ELF-1 (cell line): ENCODE measurements at regions not wholly inside any gene's neighbourhood (a gene's known extent, or its start where the extent isn't known, plus 50 kb on each side); places are given as distances from the start of the nearest gene placed in this dataset.

Experiments
- DNase-seq: peaks from one replicate; pipeline ENCODE4 v3.0.0-alpha.2; 2016; ENCODE audit warnings: low read depth, low spot score

DNA sequence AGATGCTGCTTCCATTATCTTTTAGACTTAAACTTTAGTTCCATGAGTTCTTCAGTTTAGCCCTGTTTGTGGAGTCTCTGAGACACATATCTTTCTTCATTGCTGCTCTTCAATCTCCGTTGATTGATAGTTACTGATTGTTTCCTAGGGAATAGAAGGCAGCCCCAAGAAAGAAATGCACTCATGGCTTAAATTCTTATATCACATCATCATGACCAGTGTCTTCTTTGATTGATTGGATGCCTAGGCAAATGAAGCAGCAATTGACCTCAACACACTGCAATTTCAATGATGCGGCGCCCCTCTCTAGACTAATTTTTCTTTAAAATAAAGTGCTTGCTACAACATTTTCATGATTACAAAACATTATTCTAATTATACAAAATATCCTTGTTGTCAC, 576.5 kb upstream of the VSTM2A start:
- DNase-seq, result no peak

DNA sequence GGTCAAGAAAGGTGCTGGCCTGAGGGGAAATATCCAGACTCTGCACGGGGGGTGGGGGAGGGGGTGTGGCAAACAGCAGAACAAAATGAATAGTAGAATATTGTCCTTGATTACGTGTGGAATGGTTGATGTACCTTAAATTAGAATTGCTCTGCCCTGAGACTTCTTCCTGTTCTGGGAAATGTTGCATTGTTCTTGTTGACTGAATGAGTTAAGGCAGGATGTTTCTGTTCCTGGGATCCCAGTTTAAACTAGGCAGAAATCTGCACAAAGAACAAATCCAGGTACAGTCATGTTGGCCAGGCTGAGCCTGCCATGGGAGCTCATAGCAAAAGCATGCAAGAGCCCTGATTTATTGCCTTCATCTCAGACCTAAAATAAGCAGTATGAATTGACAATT, 558.7 kb upstream of the VSTM2A start:
- no peak for DNase-seq

DNA sequence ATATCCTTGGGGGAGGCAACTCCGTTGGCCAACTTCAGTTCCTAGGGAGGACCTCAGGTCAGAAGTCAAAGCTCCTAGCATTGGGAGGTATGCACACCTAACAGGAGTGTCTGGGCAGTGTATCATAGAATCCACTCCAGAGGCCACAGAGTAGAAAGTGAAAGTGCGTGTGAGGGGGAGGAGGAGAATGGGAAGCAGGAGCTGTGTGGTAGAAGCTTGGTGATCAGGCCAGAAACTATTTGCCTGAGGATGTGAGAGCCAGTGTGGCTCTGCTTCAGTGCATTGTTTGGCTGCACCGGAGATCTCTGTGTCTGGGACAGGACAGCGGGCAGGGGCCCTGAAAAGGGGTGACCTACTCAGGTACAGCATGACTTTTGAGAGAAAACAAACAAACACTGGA, 557.4 kb upstream of the VSTM2A start:
- DNase-seq, result peak; percentile 15

DNA sequence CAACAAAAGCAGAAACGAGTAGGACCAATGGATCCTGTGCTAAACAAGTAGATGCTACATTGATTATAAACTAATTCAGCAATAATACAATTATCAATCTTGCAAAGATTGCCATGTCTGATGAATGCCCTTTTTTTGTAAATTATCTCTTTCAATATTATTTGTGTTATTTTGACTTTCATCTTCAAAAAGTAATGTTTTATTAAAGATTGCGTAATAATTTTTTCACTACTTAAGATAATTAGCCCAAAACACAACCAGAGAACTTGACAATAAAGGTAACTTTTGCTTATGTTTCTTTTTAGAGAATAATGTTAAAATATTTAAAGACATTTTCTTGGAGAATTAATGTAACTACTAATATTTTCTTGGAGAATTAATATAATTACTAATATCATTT, 553.8 kb upstream of the VSTM2A start:
- no peak for DNase-seq

DNA sequence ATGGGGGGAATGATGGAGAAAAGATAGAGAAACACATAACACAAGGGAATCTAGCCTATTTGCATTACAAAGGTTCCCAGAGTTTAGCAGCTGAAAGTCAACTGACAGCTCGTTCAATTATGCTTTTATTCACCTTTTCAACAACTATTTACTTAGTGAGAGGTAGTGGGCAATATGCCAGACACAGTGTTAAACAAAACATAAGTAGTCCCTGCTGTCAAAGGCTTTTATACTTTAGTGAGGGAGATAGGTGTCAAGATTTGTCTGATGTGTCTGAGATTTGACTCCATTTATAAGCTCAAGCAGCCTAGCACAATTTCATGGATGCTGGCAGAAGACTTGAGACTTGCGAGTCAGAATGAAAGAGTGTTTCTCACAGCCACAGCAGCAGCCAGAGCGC, 549.0 kb upstream of the VSTM2A start:
- DNase-seq, result no peak

DNA sequence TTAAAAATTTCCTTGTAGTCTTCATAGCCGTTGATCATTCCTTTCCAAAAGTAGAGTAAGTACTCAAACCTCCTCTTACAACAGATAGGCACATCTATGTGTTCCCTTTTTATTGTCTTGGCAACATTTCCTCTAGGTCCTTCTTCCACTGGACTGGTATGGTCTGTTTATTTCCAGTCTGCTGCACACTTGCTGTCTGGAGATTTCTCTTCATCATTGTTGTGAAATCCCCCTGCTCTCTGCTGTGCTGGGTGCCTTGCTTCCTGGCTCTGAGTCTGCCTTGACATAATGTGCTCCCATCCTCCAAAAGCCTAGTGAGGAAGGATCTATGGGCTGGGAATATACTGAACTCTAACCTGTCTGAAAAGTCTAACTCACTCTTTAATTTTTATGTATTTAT, 545.3 kb upstream of the VSTM2A start:
- DNase-seq, result no peak

DNA sequence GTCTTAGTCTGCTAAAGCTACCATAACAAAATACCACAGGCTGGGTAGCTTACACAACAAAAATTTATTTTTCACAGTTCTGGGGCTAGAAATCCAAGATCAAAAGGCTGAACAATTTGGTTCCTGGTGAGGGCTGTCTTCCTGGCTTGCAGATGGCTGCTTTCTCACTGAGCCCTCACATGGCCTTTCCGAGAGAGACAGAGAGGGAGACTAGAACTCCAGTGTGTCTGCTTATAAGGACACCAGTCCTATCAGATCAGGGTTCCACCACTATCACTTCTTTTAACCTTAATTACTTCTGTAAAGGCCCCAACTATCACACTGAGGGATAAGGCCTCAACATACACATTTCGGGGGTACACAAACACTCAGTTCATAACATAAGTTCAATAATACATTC, 527.4 kb upstream of the VSTM2A start:
- DNase-seq, result peak; percentile 10

DNA sequence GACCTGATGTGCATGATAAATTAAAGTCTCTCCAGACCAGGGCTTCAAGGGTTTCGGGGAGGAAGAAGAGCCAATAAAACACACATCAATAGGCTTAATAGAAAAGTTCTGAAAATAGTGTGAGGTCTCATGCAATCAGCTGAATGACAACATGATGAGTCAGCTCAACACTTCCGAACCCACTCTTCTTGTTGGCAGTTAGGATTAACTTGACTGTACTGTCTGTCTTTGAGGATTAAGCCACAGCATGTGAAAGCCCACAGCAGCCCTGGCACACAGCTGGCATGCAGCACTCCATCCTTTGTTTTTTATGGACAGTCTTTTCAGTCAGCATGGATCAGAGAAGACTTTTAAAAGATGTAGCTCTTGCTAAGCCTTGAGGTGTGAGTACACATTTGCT, 526.9 kb upstream of the VSTM2A start:
- peak; percentile 27 for DNase-seq

DNA sequence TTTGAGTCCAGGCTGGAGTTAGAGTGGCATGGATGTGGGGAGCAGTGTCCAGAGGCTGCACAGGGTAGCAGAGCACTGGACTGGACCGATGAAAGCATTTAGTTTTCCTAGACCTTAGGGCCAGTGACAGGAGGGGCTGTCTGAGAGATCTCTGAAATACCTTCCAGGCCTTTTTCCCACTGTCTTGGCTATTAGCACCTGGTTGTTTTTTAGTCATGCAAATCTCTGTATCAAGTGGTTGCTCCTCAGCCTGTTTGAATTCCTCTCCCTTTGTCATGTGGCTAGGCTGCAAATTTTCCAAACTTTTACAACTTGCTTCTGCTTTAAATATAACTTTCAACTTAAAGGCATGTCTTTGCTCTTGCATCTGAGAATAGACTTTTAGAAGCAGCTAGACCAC, 504.3 kb upstream of the VSTM2A start:
- peak; percentile 60 for DNase-seq

DNA sequence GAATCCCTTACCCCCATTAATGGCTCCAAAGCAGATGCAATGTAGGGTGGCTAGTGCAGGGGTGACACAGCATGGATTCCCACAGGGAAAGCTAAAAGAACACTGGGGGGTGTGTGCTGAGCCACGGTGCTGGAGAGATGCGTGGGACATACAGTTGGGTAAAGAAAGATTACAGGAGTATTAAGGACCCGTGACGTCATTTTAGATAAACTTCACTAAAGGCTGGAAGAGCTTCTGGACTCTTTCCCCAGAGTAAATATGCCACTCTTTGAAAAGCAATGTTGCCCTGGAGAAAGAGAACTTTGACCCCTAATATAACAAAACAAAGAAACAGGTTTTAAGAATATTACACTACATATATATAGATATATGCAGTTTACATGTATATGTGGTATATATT, 481.5 kb upstream of the VSTM2A start:
- DNase-seq, result no peak

DNA sequence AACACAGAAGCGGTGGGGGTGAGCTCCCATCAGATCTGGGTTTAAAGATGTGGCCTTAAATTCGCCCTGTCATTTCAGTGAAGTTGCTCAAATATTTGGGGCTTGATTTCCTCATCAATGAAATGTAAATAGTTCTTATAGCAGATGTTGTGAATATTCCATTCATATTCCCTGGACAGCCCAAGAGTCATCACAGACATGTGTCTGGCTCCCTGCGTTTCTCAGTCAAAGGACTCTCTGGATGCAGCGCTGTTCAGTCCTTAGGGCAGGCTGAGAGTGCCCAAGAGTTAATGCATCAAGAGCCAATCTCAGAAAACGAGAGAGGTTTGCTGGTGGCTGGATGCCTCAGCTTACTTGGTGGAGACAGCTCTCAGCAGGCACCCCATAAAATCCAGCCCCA, 475.5 kb upstream of the VSTM2A start:
- no peak for DNase-seq

DNA sequence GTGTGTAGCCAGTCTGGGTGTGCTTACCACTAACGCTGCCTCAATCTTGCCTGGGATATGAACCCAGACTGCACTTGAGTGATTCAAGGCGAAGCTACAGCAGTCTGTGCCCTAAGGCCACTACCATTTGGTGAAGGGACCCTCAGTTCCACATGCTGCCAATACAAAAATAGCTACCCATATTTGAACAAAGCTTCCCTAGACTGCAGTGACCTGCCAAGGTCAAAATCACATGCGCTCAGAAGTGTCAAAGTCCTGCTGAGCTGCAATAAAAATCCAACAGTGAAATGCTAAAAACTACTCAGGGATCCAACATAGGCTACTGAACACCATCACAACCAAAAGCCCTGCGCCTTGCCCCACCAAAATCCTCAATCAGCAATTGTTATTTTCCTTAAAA, 472.3 kb upstream of the VSTM2A start:
- no peak for DNase-seq

DNA sequence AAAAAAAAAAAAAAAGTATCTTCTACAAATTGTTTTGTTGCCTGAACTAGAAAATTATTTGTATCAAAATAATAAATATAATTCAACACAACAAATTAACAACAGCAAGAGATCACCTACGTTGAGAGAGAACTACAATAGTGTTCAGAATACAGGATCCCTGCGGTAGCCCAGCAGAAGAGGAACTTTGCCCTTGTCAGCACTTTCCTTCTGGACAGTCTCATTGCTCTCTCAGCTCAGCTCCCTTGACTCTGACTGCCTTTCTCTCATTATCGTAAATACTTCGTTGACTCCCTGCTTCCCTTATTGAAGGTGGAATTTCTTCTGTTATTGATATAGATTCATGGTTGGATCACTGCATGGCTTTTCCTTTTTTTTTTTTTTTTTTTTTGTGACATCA, 469.5 kb upstream of the VSTM2A start:
- DNase-seq, result no peak

DNA sequence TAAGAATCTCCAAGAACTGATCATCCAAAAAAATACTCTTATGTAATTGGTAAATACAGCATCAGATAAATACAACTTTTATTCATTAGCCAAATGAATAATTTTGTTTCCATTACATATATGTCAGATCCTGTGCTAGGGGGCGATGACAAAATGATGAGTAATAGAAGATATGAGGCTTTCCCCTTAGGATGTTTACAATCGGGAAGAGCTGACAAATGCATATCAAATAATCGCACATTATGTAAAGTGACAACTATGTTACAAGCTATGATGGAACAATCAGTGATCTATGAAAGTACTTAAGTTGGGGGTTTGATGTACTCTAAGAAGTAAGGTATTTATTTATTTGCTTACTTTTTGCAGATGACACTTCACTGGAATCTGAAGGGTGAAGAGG, 465.6 kb upstream of the VSTM2A start:
- DNase-seq, result no peak

DNA sequence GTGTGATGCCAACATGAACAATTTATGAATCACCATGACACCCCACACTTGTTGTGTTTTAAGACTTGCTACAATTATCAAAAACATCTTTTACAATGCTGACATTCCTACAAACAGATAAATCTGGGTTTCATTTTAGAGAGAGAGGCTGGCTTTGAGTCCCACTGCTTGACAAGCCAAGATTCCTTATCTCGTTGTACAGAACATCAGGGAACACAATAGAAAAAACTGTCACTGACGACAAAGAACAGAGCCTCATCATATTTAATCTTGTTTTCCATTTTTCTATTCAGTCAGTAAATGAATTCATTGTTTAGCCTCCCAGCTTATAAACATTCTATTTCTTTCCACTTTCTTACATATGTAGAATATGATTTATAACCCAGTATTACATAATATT, 461.6 kb upstream of the VSTM2A start:
- no peak for DNase-seq

DNA sequence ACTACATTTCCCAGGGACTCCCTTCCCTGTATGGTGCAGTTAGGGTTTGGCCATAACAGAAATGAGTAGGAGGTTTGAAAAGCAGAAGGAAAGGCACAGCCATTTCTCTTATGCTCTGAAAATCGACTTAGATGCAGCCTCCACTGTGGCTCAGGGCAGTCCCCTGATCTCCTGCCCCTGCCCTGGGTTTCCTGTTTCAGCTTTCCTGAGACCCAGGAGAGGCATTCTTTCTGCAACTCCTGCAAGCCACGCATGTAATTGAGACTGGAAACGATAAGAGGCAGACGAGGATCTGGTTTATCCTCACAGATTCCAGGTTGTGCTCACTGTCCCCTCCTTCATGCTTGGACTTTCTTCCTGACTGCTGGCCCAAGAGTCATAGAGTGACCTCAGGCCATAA, 461.2 kb upstream of the VSTM2A start:
- DNase-seq, result no peak

DNA sequence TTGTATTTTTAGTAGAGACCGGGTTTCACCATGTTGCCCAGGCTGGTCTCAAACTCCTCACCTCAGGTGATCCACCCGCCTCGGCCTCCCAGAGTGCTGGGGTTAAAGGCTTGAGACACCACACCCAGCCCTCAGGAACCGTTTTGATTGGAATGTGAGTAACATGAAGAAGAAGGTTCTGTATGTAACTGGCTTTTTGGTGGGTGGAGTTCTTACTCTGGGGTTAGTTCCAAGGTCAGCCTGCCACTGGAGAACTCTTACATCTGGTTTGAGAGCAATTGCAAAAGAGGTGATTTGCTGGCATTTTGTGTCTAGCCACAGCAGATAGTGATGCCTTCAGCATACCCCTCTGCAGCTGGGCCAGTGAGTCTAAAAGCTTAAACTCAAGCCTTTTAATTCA, 457.8 kb upstream of the VSTM2A start:
- DNase-seq, result no peak

DNA sequence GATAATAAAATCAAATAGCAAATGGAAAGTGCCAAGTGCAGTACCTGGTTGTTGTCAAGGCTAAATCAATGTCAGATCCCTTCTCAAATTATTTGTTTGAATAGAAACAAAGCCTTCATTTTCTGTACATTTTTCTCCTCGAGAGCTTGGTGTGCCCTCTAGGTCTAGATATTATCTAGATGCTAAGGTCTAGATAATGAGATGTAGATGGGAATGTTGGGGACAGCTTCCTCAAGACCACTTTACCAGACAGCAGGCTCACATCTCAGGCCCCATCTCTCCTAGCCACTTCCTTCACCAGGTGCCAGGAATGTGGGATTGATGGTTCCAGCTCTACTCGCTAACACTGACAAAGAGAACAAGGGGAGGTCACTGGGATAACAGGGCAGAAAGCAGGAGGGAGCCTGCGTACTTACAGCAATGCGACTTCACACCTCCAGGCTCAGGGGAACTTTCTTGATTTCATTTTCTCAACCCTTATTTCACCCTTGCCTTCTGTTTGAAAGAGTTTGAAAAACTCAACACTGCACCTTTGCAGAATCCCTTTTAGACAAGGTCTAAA, 451.4 kb upstream of the VSTM2A start:
- peak; percentile 6 for DNase-seq

DNA sequence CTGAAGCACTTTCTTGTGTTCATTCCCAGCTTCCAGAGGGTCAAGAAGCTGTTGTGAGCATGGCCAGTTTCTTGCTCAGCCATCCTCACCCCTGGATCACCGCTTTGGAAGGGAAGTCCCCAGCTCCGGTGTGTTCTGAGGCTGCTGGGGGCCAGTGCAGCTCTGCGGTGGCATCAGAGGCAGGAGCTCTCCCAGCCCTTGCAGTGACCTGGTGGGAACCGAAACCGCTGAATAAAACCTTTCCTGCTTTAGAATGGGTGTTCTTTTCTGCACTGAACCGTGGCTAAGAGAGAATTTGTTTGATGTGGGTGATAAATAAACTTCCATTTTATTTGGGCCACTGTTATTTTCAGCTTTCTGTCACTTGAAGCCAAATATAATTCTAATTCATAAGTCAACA, 450.9 kb upstream of the VSTM2A start:
- DNase-seq, result no peak

DNA sequence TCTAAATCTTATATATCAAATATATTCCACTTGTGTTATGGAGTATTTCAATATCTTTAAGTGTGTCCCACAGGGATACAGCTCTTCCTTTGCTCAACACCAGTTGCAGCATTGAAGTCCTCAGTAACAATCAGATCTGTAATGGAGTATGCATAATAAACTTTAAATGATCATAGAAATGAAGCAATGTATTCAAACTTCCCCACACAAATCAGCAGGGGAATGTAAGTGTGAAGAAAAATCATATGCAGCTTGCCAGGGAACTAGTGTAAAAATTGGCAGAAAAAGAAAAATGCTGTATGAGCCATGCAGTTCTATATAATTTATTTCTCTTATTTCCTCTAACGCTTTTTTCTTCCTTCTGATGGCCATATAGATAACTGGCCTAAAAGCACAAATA, 444.3 kb upstream of the VSTM2A start:
- DNase-seq, result no peak

DNA sequence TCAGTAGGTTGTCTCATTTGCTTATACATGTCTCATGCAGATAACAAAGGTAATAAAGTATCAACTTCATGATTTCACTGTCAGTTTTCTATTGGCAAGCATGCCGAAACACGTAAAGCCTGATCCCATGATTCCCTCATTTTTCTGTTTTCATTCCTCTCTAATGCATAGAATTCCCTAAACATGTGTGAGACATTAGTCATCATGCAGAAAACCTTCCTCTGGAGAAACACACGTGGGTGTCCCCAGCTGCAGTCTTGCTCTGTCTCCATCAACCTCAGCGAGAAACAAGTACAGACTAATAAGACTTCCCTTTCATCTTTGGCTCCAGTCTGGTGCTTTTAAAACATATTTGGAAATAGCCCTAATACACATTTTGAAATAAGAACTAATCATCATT, 432.7 kb upstream of the VSTM2A start:
- no peak for DNase-seq

DNA sequence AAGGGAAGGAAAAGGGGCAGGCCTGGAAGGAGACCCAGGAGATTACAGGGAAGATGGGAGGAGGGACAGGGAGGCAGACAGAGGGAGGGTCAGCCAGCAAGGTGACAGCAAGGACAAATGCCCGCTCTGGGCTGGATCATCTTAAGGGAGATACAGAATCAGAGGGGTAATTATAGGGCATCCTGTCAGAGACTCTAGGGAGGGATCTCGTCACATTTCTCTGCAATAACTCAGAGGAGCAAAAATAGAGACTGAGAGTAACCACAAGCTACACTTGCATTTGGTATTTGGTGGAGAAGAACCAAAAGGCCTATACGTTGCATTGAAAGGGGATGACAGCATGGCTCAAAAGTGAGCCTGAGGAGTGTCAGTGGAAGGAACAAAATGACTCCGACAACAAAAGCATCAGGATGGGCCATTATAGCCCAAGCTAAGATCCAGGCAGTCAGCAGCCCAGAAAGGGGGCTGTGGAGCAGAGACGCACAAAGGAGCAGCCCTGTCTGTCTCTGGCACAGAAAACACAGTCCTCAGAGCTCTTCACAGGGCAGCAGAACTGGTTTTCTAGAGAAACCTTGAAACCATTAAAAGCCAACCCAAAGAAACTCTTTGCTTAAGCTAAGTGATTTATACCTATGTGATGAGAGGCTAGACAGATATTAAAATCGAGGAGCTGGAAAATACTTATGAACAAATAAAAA, 430.2 kb upstream of the VSTM2A start:
- no peak for DNase-seq

DNA sequence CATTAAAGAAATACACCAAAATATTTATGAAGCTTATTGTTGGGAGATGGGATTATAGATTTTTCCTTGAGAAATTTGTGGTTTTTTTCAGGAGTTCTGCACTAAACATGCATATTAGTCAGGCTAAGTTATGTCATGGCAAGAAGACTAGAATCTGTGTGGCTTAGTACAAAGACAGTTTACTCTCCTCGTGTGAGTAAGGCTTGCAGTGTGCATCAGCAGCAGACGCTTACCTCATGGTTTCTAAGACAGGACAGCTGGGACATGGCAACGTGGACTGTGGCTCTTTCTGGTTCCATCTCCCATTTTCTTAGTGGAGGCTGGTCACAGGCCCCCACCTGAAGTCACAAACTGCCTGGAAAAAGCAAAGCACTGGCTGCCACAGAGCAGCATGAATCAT, 429.6 kb upstream of the VSTM2A start:
- no peak for DNase-seq
